A549 (cell line): ENCODE measurements at regions not wholly inside any gene's neighbourhood (a gene's known extent, or its start where the extent isn't known, plus 50 kb on each side); places are given as distances from the start of the nearest gene placed in this dataset.

Experiments
- CBX8 ChIP-seq: fragments of 200-600 bp; sonication (generic); IDR thresholded peaks from 2 replicates; pipeline ENCODE4 v1.6.1; 2016
- CEBPB ChIP-seq, 2 experiments: fragments of >200 bp in 1 of 2; sonication (Bioruptor Twin) in 1 of 2; formaldehyde crosslinking in 1 of 2; IDR thresholded peaks; 2 replicates each; pipeline ENCODE4 v1.6.1; 2012 to 2016
- CHD2 ChIP-seq: fragments of 150-350 bp; IDR thresholded peaks from 2 replicates; pipeline ENCODE4 v1.6.1; 2014; ENCODE audit warnings: low read length; ENCODE audit not compliant: partially characterized antibody
- CHD4 ChIP-seq: fragments of 200-600 bp; sonication (generic); IDR thresholded peaks from 2 replicates; pipeline ENCODE4 v1.6.1; 2016; ENCODE audit warnings: antibody characterized with exemption, mild to moderate bottlenecking, borderline replicate concordance
- CTCF ChIP-seq: fragments of >200 bp; sonication (Bioruptor Twin); formaldehyde crosslinking; IDR thresholded peaks from 3 replicates; pipeline ENCODE4 v1.5.1; 2016
- GATA3 ChIP-seq: IDR thresholded peaks from 2 replicates; pipeline ENCODE4 v1.6.1; 2012; ENCODE audit warnings: borderline replicate concordance
- HOXA7 ChIP-seq: fragments of 250-450 bp; sonication (Bioruptor Pico); IDR thresholded peaks from 2 replicates; pipeline ENCODE4 v1.5.0; 2020; ENCODE audit warnings: mild to moderate bottlenecking, moderate library complexity
- MAX ChIP-seq: IDR thresholded peaks from 2 replicates; pipeline ENCODE4 v1.6.1; 2012
- PBX3 ChIP-seq: IDR thresholded peaks from 2 replicates; pipeline ENCODE4 v1.6.1; 2012
- POLR2A ChIP-seq: IDR thresholded peaks from 2 replicates; pipeline ENCODE4 v1.6.1; 2012; ENCODE audit warnings: mild to moderate bottlenecking, low read length
- RAD21 ChIP-seq, 2 experiments: fragments of >200 bp in 1 of 2; sonication (Bioruptor Twin) in 1 of 2; formaldehyde crosslinking in 1 of 2; IDR thresholded peaks in 1 of 2; conservative IDR thresholded peaks in 1 of 2; 2 replicates in 1 of 2; 3 replicates in 1 of 2; pipeline ENCODE4 v1.6.1; 2012 to 2018; ENCODE audit warnings: inconsistent platforms in 1 of 2
- SMC3 ChIP-seq: fragments of >200 bp; sonication (Bioruptor Twin); formaldehyde crosslinking; IDR thresholded peaks from 3 replicates; pipeline ENCODE4 v1.6.1; 2018; ENCODE audit warnings: inconsistent platforms
- TP53 ChIP-seq: fragments of 250-450 bp; sonication (Bioruptor Pico); IDR thresholded peaks from 2 replicates; pipeline ENCODE4 v1.5.0; 2021; ENCODE audit warnings: mild to moderate bottlenecking, moderate library complexity
- USF2 ChIP-seq: fragments of 450-650 bp; IDR thresholded peaks from 2 replicates; pipeline ENCODE4 v1.6.1; 2014; ENCODE audit warnings: antibody characterized with exemption

GRCh38 chr1:4062992-4063391, 162.9 kb upstream of the C1orf174 start:
- TF ChIP-seq CTCF (no peak), HOXA7 (CRISPR knock-in tag) (no peak), POLR2A (no peak), SMC3 (no peak), PBX3 (no peak), CHD2 (no peak), TP53 (CRISPR knock-in tag) (no peak), GATA3 (no peak), CEBPB (IDR thresholded peaks at IDR 0.05) (no peak), RAD21 (conservative IDR thresholded peaks at IDR 0.05 in 1 of 2, IDR thresholded peaks at IDR 0.05 in 1 of 2) (no peak), MAX (no peak), USF2 (no peak), CHD4 (no peak), CBX8 (no peak)
